ENCODE measurements at regions not wholly inside any gene's neighbourhood (a gene's known extent, or its start where the extent isn't known, plus 50 kb on each side); places are given as distances from the start of the nearest gene placed in this dataset.

DNA sequence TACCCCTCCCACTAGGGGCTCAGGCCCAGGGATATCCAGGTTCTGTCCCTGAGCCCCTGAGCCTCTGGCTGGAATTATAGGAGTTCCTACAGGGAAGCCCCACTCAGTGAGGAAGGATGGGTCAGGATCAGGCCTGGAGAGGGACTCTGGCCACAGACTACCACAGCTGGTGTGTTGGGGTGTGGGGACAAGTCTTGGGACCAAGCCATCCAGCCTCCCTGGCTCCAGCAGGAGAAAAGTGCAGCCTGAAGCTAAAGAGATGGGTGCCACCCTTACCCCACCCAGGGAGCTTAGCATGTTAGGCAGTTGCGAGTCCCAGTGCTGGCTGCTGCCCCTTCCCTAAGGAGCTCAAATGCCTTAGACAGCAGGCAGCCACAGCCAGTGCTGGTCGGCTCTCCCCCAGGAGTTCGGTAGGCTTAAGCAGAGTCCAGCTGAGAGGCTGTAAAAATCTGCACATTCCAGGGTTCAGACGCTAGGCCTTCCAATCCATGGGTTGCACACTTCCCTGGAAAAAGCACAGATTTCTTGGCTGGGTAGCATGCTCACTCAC, 96.2 kb upstream of the CYYR1 start:
- H3K4me1 ChIP-seq, result no peaks in the 10 kb centered on the region
- intact Hi-C loops (cut with DNase I; ENCODE audit: low total_unique reads), result no loop called here
- no peak overlapping the region for H3K27ac ChIP-seq
- no peak for DNase-seq
- H3K4me3 ChIP-seq, result no peak overlapping the region
- TF ChIP-seq POLR2A (IDR thresholded peaks at IDR 0.05), result no peak
- TF ChIP-seq POLR2AphosphoS5 (IDR thresholded peaks at IDR 0.05), result no peak
- TF ChIP-seq, protein P1, sequence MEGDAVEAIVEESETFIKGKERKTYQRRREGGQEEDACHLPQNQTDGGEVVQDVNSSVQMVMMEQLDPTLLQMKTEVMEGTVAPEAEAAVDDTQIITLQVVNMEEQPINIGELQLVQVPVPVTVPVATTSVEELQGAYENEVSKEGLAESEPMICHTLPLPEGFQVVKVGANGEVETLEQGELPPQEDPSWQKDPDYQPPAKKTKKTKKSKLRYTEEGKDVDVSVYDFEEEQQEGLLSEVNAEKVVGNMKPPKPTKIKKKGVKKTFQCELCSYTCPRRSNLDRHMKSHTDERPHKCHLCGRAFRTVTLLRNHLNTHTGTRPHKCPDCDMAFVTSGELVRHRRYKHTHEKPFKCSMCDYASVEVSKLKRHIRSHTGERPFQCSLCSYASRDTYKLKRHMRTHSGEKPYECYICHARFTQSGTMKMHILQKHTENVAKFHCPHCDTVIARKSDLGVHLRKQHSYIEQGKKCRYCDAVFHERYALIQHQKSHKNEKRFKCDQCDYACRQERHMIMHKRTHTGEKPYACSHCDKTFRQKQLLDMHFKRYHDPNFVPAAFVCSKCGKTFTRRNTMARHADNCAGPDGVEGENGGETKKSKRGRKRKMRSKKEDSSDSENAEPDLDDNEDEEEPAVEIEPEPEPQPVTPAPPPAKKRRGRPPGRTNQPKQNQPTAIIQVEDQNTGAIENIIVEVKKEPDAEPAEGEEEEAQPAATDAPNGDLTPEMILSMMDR (IDR thresholded peaks at IDR 0.05 in 8 of 11, conservative IDR thresholded peaks at IDR 0.05 in 3 of 11), result no peak
- H3K9me3 ChIP-seq, result peaks cover 0 to 33% (median 14%) of the 10 kb centered on the region in 8 donors
- H3K36me3 ChIP-seq, result no peaks in the 10 kb centered on the region
- peaks cover 0 to 7% (median 0%) of the 10 kb centered on the region in 7 donors for H3K27me3 ChIP-seq (replicated peaks in 1 of 7)
- 86 to 96% (median 95%) methylated on average over 3 to 4 of the region's 4 CpGs for WGBS, 5 donors

- TF ChIP-seq, protein P1 (IDR thresholded peaks at IDR 0.05 in 8 of 11, conservative IDR thresholded peaks at IDR 0.05 in 3 of 11), result no peak
- TF ChIP-seq POLR2A (IDR thresholded peaks at IDR 0.05), result no peak
- TF ChIP-seq POLR2AphosphoS5 (IDR thresholded peaks at IDR 0.05), result no peak
- no peaks in the 10 kb centered on the region for H3K4me1 ChIP-seq
- no peak overlapping the region for H3K27ac ChIP-seq
- no peak overlapping the region for H3K4me3 ChIP-seq
- no peak for DNase-seq
- H3K9me3 ChIP-seq, result peaks cover 0 to 21% (median 14%) of the 10 kb centered on the region in 8 donors
- intact Hi-C loops (cut with DNase I; ENCODE audit: low total_unique reads), result no loop called here
- no peaks in the 10 kb centered on the region for H3K27me3 ChIP-seq (replicated peaks in 1 of 7)
- WGBS, 5 donors, result 79 to 87% (median 82%) methylated on average over 4 of the region's 4 CpGs
- H3K36me3 ChIP-seq, result no peaks in the 10 kb centered on the region
Measured at GRCh38 chr21:26659757-26660156, 86.7 kb upstream of the CYYR1 start.

DNA sequence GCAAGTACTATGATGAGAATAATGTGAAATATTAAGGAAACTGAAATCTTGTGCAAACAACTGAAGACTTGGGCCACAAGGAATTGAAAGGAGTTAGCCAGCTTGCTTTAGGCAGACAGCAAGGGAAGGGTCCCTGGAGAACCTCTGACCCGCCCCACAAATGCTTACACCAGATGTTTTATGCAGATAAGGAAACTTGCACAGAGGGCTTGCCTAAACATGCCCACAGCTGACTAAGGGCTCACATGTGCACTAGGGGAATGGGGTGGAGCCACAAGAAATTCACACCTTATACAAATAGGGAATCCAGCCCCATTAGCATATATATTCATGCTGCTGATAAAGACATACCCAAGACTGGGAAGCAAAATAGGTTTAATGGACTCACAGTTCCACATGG, 86.1 kb upstream of the CYYR1 start:
- no peaks in the 10 kb centered on the region for H3K36me3 ChIP-seq
- no peaks in the 10 kb centered on the region for H3K4me1 ChIP-seq
- H3K27me3 ChIP-seq (replicated peaks in 1 of 7), result no peaks in the 10 kb centered on the region
- H3K27ac ChIP-seq, result no peak overlapping the region
- TF ChIP-seq POLR2AphosphoS5 (IDR thresholded peaks at IDR 0.05) (no peak), POLR2A (IDR thresholded peaks at IDR 0.05) (no peak)
- TF ChIP-seq, protein P1 (IDR thresholded peaks at IDR 0.05 in 8 of 11, conservative IDR thresholded peaks at IDR 0.05 in 3 of 11), result no peak
- H3K4me3 ChIP-seq, result no peak overlapping the region
- no peak for DNase-seq
- intact Hi-C loops (cut with DNase I; ENCODE audit: low total_unique reads), result no loop called here
- 71 to 100% (median 83%) methylated on average over 1 of the region's 1 CpG for WGBS, 5 donors
- peaks cover 0 to 16% (median 10%) of the 10 kb centered on the region in 8 donors for H3K9me3 ChIP-seq

DNA sequence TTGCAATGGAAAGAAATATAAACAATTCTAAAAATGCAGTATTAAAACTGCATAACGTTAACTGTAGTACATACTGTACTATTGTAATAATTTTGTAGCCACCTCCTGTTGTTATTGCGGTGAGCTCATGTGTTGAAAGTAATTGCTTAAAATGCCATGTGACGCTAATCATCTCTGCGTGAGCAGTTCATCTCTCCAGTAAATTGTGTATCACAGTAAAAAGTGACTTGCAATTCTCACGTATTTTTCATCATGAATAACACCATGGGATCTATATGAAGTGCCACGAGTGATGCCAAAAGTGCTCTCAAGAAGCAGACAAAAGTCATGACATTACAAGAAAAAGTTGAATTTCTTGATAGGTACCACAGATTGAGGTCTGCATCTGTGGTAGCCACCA, 82.4 kb upstream of the CYYR1 start:
- H3K27ac ChIP-seq, result no peak overlapping the region
- no peak for DNase-seq
- WGBS, 5 donors, result 79 to 90% (median 88%) methylated on average over 6 of the region's 6 CpGs
- peaks cover 0 to 15% (median 10%) of the 10 kb centered on the region in 8 donors for H3K9me3 ChIP-seq
- H3K36me3 ChIP-seq, result no peaks in the 10 kb centered on the region
- no peak overlapping the region for H3K4me3 ChIP-seq
- intact Hi-C loops (cut with DNase I; ENCODE audit: low total_unique reads), result no loop called here
- no peaks in the 10 kb centered on the region for H3K4me1 ChIP-seq
- no peaks in the 10 kb centered on the region for H3K27me3 ChIP-seq (replicated peaks in 1 of 7)
- TF ChIP-seq POLR2A (IDR thresholded peaks at IDR 0.05) (no peak), POLR2AphosphoS5 (IDR thresholded peaks at IDR 0.05) (no peak)
- TF ChIP-seq, protein P1 (IDR thresholded peaks at IDR 0.05 in 8 of 11, conservative IDR thresholded peaks at IDR 0.05 in 3 of 11), result no peak

All from spleen (tissue), 11 donors.